WERI-Rb-1 (cell line): ENCODE measurements at regions not wholly inside any gene's neighbourhood (a gene's known extent, or its start where the extent isn't known, plus 50 kb on each side); places are given as distances from the start of the nearest gene placed in this dataset.

Source experiments
- DNase-seq: peaks from one replicate; pipeline ENCODE4 v3.0.0-alpha.2; 2020
- H3K27ac ChIP-seq: fragments of 250-450 bp; sonication (Bioruptor Pico); 2 replicates; pipeline ENCODE4 v1.5.1; 2020; ENCODE audit warnings: mild to moderate bottlenecking, moderate library complexity
- H3K27me3 ChIP-seq: fragments of 250-450 bp; sonication (Bioruptor Pico); 2 replicates; pipeline ENCODE4 v1.5.1; 2021; ENCODE audit warnings: mild to moderate bottlenecking, low read depth, moderate library complexity; ENCODE audit not compliant: insufficient read depth, severe bottlenecking
- H3K36me3 ChIP-seq: fragments of 250-450 bp; sonication (Bioruptor Pico); 2 replicates; pipeline ENCODE4 v1.5.1; 2020; ENCODE audit warnings: mild to moderate bottlenecking, moderate library complexity
- H3K4me3 ChIP-seq: 2 replicates; pipeline ENCODE4 v1.5.1; 2011; ENCODE audit warnings: low read depth, mild to moderate bottlenecking, control low read depth, low read length
- H3K9me3 ChIP-seq: fragments of 250-450 bp; sonication (Bioruptor Pico); 2 replicates; pipeline ENCODE4 v1.5.1; 2021; ENCODE audit warnings: mild to moderate bottlenecking, moderate library complexity; ENCODE audit not compliant: severe bottlenecking
- CTCF ChIP-seq: IDR thresholded peaks from 2 replicates; pipeline ENCODE4 v1.5.1; 2011; ENCODE audit warnings: low read depth, mild to moderate bottlenecking, control low read depth, inconsistent platforms, low read length

- H3K4me3 ChIP-seq: no peak overlapping the region
- TF ChIP-seq CTCF: no peak
- H3K27ac ChIP-seq: no peak overlapping the region
- no peaks in the 10 kb centered on the region for H3K9me3 ChIP-seq
- no peaks in the 10 kb centered on the region for H3K36me3 ChIP-seq
- H3K27me3 ChIP-seq: no peaks in the 10 kb centered on the region
- DNase-seq: no peak
Measured at GRCh38 chr9:38337181-38337580, 55.3 kb upstream of the ALDH1B1 start.

- Histone ChIP-seq H3K36me3 (no peaks in the 10 kb centered on the region), H3K9me3 (no peaks in the 10 kb centered on the region), H3K27ac (no peak overlapping the region), H3K4me3 (no peak overlapping the region), H3K27me3 (no peaks in the 10 kb centered on the region)
- DNase-seq: no peak
- TF ChIP-seq CTCF: no peak
Measured at GRCh38 chr9:38336341-38336740, 56.2 kb upstream of the ALDH1B1 start.

- TF ChIP-seq CTCF: no peak
Measured at GRCh38 chr9:38335686-38336085, 56.8 kb upstream of the ALDH1B1 start.

GRCh38 chr9:38334234-38334633 is 58.3 kb upstream of the ALDH1B1 start:
- peak; percentile 67 for TF ChIP-seq CTCF
- no peaks in the 10 kb centered on the region for H3K36me3 ChIP-seq
- no peak overlapping the region for H3K27ac ChIP-seq
- no peak overlapping the region for H3K4me3 ChIP-seq
- H3K9me3 ChIP-seq: no peaks in the 10 kb centered on the region
- no peak for DNase-seq
- H3K27me3 ChIP-seq: no peaks in the 10 kb centered on the region

More at GRCh38 chr9:38335686-38336085, 56.8 kb upstream of the ALDH1B1 start:
- no peak for DNase-seq
- Histone ChIP-seq H3K36me3 (no peaks in the 10 kb centered on the region), H3K9me3 (no peaks in the 10 kb centered on the region), H3K27ac (no peak overlapping the region), H3K27me3 (no peaks in the 10 kb centered on the region), H3K4me3 (no peak overlapping the region)

GRCh38 chr9:38333047-38333446 is 59.5 kb upstream of the ALDH1B1 start:
- no peak for TF ChIP-seq CTCF
- no peak overlapping the region for H3K4me3 ChIP-seq
- H3K27ac ChIP-seq: no peak overlapping the region
- no peak for DNase-seq
- no peaks in the 10 kb centered on the region for H3K27me3 ChIP-seq
- no peaks in the 10 kb centered on the region for H3K36me3 ChIP-seq
- H3K9me3 ChIP-seq: no peaks in the 10 kb centered on the region

- Histone ChIP-seq H3K4me3 (no peak overlapping the region), H3K27ac (no peak overlapping the region), H3K9me3 (no peaks in the 10 kb centered on the region), H3K27me3 (no peaks in the 10 kb centered on the region), H3K36me3 (no peaks in the 10 kb centered on the region)
- no peak for DNase-seq
- no peak for TF ChIP-seq CTCF
Measured at GRCh38 chr9:38332625-38333024, 59.9 kb upstream of the ALDH1B1 start.
